GM21825 (cell line): ENCODE measurements at regions not wholly inside any gene's neighbourhood (a gene's known extent, or its start where the extent isn't known, plus 50 kb on each side); places are given as distances from the start of the nearest gene placed in this dataset.

Experiments
- ATAC-seq: cut with Tn5 transposase; IDR thresholded peaks from one replicate; pipeline ENCODE4 v1.9.1; 2021; ENCODE audit warnings: mild to moderate bottlenecking, moderate library complexity; ENCODE audit not compliant: unreplicated experiment

DNA sequence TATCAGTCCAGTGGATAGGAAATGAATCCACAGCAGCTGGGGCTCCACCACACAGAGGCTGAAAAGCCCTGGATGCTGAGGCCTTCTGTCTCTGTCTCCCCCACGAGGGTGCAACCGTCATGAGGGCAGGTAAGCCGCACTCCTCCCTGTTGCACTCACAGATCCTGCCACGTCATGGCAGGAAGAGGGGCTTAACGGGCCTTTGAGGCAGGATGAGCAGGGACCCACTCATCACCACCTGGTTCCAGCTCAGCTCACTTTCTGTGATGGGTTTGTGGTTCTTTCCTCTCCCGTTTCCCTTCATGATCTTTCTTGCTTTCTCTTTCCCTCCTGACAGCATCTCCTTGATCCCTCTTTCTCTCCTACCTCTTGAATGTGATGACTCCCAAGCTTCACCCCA is 575.2 kb downstream of the CCDC171 start:
- ATAC-seq, result no peak

DNA sequence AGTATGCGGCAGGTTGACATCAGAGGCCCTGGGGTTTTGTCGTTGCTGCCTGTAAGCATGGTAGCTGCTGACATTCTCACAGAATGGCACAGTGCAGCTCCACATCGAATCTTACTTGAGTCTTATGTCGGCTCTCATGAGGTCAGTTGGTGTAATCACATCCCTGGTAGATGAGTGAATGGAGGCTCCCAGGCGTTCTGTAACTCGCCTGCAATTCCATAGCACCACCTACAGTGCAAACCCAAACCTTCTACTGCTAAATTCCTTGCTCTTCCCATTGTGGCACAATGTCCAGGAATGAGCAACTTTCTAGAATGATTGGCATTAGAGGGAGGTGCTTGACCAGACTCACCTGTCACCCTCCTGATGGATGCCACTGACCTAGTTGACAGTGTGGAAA is 578.4 kb downstream of the CCDC171 start:
- no peak for ATAC-seq

DNA sequence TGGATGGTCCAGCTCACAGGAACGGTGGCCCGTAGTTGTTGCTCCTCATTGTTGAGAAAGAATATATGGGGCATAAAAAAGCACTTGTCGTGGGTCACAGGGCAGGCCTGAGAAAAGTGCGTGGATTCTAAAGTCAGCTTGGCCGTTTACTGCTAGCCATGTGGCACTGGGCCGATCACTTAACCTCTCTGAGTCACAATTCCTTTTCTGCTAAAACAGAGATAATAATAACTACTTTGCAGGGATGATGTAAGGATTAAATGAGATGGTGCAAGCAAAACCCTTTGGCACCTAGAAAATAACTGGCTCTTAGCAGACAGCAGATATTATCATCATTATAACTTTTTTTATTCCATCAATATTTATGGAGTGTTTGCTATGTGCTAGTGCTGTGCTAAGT is 579.7 kb downstream of the CCDC171 start:
- ATAC-seq, result no peak

DNA sequence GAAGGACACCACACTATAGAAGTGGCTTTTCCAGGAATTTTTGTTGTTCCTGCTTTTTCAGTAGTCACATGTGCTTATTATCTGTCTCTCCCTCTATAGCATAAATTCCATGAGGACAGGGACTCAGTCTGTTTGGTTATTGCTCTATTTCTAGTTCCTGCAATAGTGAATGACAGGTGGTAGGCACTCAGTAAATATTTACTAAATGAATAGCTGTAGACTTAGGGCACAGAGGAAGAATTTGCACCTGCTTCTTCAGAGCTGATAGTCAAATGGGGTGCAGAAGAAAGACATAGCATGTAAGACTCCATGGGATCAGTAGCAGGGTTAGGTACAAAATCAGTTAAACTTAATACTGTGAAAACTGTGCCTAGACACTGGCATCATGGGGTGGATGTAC is 580.2 kb downstream of the CCDC171 start:
- no peak for ATAC-seq

DNA sequence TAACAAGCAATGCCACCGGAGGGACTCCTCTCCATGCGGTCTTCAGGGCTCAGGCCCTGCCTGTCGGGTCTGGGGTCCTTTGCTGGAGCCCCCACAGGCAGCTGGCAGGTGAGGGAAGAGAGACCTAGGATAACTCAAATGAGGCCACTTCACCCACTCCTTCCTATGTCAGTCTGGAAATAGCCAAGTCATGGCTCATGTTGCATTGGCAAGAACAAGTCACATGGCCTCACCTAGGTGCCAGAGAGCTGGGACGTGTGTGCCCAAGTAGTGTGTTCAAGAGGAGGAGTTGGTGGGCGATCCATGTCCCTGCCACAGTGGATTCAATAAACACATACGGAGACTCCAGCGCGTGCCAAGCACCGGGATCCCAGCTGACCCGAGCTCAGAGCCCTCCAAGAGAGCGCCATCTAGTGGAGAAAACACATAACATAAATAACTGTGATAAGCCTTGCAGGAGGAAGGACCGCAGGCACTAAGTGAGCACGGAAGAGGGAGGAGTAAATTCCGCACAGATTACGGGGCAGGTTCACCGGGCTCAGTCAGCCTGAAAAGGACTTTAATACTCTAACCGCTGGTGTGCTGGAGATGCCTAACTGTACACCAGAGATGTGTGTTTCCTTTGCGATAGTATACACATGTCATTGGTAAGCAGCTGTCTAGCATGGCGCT is 580.8 kb downstream of the CCDC171 start:
- peak; percentile 91 for ATAC-seq

DNA sequence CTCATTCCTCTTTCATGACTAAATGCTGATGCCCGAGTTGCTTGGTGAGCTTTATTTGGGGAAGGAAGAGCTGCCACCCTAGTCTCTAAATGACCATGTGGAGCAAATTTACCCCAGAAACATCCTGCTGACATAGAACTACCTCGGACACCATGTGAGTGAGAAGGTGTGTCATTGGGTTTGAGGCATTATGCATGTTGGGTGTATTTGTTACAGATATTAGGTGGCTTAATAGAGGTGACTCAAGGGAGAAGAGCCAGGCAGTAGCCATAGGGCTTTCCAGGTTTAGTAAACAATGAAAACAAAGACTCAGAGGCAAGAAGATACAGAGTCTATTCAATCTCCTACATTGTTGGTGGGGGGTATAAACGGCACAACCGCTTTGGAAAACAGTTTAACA is 581.5 kb downstream of the CCDC171 start:
- no peak for ATAC-seq

DNA sequence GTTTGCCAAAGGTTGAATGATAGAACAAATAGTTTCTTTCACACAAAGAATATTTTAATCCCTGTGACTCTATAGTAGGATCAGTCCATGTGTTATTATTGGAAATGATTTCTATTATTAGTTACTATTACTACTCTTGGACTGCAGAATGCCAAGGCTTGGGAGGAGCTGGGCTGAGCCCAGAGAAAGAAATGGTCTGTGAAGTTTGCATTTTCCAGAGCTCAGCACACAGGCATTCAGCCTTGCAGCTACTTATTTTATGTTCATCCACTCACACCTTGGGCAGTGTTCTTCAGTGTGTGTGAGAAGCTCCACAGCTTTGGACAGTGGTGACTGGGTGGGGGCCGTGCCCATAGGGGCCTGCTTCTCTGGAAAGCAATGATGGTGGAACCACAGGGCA is 583.1 kb downstream of the CCDC171 start:
- no peak for ATAC-seq

DNA sequence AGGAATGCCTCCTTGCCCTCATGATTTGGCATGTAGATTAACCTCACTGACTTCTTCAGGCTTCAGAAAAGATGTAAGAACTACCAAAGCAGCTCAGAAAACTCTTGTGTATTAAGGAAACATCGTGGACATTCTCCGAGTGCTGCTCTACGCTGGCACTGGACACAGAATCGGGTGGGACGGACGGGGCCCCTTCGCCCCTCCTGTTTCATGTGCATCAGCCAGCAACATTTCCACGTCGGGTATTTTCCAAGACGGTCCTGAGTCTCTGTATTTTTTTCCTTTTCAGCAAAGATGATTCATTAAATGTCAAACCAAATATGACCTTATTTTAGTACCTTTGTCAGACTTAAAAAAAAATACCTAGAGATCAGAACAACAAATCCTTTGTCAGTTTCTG is 583.6 kb downstream of the CCDC171 start:
- ATAC-seq, result no peak

DNA sequence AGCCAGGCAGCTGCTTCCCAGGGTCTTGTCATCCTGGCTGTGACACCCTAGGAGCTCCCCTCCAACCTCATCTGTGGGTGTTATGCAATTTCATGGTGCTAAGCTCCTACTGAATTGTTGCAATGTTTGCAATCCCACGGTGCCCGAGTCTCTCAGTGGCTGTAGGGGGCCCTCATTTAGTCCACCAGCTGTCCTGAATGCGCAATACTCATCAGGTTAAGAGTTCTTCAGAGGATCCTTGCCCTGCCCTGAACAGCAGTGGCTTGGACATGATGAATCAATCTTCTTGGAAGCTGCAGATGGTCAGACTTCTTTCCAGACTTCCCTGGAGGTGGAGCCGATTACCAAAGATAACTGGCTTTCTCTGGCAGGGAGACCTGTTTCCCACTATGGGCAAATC is 584.1 kb downstream of the CCDC171 start:
- ATAC-seq, result no peak

DNA sequence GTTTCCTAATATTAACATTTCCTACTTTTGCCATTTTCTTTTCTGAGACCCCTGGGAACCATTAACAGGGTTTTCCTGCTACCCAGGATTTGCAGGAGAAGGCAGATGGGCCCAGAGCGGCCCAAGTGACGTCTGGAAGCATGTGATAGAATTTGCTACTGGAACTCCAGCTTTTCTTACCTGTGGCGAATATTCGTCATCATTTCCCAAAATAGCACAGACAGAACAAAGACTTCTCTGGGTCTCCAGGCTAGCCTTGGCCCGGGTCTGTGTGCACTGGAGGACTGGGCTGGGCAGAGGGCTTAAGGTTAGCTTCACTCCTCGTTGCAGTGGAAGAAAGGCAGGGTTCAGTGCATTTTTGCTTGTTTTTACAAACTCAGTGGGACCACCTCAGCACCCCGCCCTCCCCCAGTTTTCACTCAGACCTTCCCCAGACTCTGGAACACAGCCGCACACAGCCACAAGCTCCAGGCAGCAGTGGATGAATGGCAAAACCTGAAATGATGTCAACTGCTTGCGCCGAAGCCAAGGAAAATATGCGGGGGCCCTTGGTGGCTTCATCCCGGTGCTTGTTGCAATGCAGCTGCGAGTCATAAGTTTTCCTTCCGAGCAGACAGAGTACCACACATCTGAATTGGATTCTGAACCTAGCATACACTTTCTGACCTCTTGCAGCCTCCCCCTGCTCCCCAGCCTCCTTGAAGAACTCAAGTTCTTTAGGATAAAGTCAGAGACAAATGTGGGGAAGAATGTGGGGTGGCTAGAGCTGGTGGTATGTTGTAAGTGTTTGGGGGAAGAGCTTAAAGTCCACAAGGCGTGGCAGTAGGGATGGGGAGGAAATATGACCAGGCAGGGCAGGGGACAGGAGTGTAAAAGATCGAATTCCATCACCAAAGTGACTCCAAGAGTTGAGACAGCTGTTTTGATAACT is 586.0 kb downstream of the CCDC171 start:
- ATAC-seq, result no peak

DNA sequence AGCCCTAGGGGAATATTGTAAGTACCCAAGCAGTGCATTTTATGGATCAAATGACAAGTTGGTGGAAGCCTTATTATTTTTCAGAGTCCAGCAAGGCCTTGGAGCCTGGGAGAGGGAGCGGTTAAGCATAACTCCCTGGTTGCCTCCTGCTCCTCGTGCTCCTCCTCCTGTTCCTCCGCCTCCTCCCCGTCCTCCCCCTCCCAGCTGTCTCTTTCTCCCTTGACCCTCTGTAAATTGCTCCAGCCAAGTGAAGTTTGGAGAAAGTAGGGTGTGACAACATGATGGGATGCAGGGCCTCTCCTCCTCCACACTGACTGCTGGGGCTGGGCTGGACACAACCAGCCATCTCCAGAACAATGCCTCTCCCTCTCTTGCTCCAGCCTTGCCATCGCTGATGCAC is 586.9 kb downstream of the CCDC171 start:
- no peak for ATAC-seq

DNA sequence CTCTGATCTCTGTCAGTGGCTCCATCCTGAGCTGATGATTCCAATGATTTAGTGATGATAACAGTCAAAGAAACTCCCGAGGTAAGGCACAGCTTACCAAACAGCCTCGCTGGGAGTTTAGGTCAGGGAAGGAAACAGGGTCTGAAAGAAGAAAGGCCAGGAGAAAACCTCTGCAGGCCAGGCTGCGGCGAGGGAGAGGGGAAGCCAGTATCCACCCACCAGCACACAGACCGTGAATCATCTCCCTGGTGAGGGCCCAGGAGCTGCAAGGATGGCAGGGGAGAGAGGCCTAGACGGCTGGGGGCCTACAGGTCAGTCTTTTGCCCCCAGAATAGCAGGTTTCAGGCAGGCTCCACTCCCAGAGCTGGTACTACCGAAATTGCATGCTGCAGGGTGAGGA is 590.5 kb downstream of the CCDC171 start:
- no peak for ATAC-seq

DNA sequence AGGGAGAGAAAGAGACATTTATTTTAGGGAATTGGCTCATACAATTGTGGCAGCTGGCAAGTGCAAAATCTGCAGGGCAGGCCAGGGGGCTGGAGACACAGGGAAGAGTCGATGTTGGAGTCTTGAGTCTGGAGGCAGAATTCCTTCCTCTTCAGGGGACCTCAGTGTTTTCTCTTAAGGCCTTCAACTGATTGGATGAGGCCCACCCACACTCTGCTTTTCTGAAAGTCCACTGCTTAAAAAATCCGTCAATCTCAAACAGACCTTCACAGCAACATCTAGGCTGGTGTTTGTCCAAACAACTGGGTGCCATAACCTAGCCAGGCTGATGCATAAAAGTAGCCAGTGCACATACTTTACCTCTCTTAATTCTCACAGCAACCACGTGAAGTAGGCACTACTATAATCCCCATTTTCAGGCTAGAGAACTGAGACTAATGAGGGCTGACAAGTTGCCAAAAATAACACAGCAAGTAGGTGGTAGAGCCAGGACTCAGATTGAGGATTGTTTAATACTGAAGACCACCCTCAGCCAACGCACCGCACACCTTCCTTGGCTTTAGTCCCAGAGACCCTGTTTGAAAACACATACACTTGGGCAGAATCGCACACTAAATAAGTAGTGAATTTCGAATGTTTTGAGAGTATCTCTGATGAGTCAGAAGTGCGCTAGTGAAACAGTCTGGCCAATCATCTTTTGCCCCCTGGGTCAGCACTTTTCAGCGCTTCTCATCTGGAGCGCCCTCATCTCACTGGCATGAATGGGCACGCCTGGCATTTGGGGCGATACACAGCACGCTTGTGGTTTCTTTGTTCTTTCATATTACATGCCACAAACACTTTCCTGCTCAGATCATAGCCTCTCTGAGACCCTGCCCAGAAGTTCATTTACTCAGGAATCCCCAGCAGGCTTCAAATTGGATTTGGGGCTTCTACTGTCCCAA is 591.4 kb downstream of the CCDC171 start:
- ATAC-seq, result no peak

DNA sequence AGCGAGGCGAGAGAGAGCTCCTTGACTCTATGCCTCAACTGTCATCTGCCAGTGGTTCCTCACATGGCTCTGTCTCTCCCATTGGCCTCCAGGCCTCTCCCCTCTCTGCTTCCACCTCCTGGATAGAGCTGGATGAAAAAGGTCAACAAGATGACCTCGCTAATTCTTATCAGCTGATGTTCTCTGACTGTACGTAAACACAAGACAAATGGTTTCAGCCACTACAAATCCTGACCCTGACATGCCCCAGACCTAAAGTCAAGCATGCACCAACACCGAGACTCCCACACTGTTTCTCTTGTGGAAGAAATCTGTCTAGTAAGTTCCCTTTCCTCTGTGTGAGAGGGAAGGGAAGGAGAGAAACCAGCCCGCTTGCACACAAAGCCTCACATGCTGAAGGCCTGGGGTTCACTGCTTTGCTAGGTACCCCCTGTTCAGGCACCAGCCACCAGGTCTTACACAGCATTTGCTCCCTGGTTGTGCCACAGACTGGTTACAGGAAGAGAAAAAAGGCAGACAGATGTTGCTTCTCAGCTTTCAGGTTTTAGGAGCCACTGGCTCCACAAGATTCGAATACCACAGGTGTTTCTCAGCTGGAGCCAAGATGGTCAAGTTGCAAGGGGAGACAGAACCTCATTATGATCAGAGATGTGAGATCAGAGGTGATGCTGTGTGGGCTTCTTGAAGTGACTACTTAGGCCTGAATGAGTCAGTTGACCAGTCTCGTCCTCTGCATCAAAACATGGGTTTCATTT is 592.5 kb downstream of the CCDC171 start:
- ATAC-seq, result no peak

DNA sequence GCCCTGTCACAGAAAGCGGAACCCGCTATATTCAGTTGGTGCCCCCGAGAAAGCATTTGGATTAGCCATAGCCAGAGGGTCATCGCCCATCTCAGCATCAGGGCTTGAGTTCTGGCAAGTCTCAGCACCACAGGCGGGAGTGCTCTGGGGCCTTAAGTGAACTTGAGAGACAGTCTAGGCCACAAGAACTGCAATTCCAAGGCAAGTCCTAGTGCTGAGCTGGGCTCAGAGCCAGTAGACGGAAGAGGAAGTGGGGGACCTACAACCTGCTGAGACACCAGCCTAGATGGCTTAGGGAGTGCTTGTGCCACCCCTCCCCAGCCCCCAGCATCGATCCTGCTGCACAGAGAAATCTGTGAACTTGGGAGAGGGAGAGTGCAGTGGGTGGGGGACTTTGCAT is 594.9 kb downstream of the CCDC171 start:
- no peak for ATAC-seq

DNA sequence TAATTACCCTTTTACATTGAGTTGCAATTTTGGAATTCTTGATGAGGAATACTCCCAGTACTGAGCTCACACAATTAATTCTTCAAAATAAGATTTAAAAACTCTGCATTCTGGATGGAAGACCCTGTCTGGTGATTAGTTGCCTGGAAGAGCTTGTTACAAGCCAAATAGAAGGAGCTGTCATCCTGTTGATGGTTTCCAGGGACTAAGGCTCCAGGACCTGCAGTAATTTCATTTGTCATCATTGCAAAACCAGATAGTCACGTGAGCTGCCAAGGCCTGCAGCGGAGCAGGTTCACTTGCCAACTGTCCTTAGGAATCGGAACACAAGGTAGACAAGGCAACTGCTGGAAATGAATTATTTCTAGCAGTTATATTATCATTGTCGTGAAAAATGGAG is 597.7 kb downstream of the CCDC171 start:
- no peak for ATAC-seq

DNA sequence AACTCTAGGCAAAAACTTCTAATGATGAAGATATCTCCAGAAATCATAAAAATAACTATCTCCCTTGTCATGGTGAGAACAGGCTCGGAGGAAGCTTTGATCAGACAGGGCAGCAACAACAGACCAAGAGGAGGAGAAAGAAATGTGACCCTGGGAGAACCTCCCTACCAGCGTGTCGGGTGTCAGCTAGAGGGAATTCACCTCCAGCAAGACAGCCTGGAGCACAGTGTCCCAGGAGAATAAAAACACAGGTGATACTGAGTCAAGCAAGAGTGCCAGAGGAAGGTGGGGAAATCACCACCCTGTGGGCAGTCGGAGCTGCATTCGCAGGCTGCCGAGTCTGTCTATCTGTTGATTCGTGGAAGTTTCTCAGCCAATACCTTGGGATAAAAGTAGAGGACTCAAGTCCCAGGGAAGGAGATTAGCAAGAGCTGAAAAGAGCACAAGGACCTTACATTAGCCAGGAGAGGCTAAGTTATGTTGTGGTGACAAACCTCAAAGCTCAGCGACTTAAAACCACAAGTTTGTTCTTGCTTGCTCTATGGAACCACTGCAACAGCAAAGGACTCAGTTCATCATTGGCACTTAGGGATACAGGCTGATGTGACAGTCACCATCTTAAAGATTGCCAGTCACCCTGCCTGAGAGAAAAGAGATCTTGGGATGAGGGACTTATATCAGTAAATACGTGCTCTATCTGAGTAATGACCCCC is 598.3 kb downstream of the CCDC171 start:
- no peak for ATAC-seq

DNA sequence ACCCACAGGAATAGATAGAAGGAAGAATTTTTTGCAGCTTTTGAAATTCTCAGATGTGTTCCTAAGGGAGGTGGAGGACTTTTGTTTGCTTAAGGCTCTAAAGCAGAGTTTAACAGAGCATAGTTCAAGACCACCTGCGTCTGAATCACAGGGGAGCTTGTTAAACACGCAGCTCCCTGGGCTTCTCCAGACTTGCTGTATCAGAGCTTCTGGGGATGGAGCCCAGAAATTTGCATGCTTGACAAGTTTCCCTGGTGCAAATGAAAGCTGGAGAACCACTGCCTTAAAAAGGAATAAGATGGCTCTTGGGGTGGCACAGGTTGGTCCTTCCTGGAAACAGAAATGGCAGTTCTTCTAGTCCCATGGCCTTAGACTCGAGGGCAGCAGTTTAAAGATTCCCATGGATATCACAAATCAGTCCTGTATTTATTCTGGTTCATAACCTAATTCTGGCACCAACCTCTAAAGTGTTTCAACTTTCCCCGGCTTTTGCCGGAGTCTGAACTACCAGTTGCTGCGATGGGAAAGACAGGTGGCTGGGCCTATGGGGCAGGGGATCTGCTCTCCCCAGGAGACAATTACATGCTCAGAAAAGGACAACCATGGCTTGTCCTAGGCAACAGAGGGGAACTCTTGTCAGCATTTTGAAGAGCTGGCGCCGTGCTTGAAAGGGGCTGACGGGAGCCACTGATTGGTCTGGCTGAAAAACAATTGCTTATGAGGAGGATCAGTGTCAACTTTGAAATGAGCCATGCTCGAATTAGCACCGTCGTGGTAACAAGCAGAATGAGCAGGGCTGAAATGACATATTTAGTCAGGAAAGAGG is 599.6 kb downstream of the CCDC171 start:
- ATAC-seq, result no peak

DNA sequence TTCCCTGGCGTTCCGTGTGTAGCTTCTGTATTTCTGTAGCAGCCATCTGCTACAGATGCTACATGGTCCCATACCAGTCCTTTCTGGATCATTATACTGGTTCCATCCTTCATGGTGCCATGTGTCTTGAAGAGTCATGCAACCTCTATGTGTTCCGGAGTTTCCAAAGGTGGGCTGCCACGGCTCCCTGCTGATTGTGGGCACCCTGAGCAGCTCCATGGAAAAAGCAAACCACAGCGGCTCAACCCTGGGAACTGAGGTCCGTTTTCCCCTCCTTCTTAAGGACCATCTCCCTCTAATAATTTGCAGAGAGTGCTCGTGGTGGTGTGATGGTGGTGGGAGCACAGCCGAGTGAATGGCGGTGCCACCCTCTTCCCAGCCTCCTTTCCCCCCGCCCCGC is 600.4 kb downstream of the CCDC171 start:
- no peak for ATAC-seq
